NCI-H69 (cell line): ENCODE measurements at regions not wholly inside any gene's neighbourhood (a gene's known extent, or its start where the extent isn't known, plus 50 kb on each side); places are given as distances from the start of the nearest gene placed in this dataset.

Source experiments
- DNase-seq: peaks from one replicate; lab custom pipeline; 2025; lab: John Stamatoyannopoulos, UW

DNA sequence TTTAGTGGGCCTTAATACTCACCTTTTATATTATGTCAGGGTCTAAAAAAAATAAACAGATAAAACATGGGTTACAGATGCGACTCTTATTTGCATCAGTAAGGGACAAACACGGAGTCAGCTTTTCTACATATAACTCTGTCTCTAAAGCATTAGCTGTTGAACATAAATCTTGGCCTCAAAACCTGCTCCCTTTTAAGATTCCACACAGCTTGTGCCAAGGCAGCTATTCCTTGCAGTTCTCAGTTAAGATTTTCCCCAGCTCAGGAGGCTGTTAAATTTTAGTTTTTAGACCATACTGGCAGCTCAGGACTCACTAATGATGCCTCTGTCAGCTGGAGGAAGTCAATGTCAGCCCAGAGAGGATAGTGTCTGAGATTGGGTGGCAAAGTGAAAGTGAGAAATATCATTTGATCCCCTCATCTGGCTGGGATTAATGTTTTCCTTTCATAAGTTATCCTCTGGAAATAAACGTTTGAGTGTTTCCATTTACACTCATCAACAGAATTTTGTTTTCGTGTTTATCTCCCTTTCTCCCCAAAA is 287.5 kb downstream of the ELAVL2 start:
- peak; percentile 31 for DNase-seq

DNA sequence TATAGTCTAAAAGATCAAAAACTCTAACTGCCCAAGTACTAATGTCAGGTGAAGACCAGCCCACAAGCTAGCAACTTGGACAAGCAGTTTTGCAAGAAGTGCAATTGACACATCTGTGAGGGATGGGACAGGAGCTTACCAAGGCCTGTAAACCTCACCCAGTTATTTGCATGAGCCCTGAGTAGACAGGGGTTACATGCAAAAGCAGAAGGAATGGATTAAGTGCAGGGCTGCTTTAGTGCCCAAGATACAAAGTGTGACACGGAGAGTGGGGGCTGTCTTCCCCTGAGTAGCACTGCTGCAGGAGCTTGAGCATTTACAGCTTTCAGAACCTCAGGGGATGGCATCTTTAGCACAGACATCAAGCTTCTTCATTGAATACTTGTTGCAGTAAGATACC is 286.7 kb downstream of the ELAVL2 start:
- DNase-seq: no peak

DNA sequence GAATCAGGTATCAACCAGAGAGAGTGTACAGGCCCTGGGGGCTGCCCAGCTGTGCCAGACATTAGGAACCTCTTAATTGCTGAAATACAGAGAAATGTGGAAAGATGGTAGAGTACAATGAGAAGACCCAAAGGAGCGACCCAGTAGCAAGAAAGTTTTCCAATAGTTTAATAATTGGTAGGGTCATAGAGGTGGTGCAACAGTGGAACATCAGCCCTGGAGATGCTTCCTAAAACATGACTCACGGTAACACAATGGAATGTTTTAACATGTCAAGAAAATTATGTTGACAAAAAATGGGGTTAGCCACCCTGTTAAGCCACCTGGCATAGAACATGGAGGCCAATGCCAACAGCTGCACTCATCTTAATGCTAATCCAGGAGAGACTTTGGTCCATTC is 284.1 kb downstream of the ELAVL2 start:
- DNase-seq: no peak

DNA sequence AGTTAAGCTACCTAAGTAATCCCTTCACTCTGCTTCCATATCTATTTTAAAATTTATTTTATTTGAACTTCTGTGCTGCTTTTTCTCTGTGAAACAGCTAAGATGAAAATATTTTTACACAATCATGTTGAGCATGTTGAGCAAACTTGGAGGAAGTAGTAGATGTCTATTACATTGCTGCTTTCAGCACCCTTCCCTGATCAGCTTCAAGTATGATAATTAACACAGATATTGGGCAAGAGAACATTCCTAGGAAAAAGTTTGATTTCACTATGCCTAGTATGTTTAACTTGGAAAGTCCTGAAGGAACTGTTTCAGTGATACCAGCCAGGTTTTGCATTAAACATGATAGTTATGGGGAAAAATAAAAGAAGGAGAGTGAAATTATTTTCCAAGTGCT is 283.6 kb downstream of the ELAVL2 start:
- DNase-seq: no peak

DNA sequence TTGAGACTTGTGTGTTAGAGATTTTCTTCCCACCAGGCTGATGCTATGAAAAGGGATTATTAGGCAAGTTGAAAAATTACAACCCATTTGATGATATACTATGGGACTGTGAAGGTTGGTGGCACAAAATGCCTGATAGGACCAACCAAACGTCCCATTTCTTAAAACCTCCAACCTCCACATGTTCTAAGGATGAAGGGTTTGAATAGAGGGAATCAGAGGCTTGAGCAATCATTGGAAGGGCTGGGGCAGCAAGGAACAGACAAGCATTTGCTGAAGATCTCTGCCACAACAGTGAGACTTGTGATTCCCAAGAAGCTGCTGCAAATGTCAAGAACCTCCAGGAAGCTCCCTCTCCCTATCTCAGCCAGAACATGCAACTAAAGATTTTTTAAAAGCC is 283.1 kb downstream of the ELAVL2 start:
- no peak for DNase-seq

DNA sequence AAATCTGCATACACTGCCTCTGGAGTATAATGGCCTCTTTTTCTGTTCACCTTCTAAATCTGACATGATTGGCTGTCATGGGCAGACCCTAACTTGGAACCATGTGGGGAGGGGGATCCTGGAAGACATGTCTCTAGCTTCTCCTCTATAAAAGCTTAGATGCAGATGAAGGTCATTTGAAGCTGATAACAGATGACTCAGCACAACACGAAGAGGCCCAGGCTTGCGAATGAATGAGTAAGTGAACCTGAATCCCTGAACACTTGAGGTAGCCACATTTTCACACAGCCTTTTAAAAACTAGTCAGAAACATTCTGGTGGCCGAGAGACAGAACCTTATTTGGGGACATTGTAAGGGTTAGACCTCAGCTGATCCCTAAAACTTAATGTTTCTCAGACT is 282.6 kb downstream of the ELAVL2 start:
- no peak for DNase-seq

DNA sequence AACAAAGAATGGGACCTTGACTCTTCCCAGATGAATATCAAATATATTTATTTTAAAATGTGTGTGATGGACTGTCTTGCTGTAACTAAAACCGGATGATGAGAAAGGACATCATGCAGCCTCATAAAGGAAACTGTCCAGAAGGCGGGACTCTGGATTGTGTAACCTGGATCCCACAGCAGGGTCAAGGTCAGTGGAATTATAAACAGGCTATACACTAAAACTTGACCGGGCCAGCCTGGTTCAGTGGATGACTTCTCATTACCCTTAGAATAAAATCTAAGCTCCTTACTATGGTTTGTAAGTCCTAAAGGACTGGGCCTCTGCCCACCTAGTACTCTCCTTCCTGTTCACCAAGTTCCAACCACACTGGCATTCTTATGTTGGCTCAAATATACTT is 280.3 kb downstream of the ELAVL2 start:
- DNase-seq: no peak

DNA sequence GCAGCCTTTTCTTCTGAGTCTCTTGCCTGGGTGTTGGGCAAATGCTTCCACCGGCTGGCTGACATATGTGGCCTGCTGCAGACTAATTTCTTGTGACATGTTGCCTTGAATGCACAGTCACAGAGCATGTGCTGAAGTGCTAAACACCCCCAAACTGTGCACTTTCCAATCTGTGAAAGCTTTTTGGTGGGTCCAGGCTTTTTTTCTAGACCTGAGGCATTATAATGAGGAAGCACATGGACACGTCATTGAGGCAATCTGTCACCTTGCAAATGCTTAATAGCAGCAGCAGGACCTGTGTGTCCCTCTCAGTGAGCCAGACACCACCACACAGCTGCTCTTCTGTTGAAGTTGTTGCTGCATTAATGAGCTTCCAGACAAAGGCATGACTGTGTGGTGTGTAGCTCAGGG is 274.7 kb downstream of the ELAVL2 start:
- DNase-seq: peak; percentile 32

DNA sequence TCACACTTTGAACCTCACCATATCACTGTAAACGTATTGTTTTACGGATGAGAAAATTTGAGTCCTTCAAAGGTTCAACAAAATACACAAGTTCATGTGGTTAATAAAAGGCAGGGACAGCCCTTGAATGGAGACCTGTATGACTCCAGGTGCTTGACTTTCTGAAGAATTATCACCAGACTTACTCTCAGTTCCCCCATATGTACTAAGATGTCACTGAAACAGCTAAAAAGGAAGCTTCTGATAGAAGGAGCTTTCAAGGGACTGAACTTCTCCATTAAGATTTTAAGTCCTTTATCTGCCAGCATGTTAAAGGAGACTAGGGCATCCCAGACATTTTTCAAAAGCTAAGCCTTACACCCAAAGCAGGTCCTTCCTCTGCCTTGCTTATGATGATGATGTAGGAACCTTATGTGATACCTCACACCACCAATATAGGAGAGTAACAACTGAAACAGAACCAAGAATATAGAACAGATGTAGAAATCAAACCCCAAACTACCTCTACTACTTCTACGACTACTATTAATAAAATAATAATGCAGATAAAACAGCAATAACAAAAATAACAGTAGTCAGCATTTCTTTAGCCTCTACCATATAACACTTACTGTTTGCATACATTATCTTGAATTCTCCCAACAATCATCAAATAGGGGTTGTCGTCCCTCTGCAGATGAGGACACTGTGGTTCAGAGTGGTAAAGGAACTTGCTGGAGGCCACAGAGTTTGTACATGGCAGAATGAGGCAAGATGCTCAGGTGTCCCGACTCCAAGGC is 273.9 kb downstream of the ELAVL2 start:
- no peak for DNase-seq

DNA sequence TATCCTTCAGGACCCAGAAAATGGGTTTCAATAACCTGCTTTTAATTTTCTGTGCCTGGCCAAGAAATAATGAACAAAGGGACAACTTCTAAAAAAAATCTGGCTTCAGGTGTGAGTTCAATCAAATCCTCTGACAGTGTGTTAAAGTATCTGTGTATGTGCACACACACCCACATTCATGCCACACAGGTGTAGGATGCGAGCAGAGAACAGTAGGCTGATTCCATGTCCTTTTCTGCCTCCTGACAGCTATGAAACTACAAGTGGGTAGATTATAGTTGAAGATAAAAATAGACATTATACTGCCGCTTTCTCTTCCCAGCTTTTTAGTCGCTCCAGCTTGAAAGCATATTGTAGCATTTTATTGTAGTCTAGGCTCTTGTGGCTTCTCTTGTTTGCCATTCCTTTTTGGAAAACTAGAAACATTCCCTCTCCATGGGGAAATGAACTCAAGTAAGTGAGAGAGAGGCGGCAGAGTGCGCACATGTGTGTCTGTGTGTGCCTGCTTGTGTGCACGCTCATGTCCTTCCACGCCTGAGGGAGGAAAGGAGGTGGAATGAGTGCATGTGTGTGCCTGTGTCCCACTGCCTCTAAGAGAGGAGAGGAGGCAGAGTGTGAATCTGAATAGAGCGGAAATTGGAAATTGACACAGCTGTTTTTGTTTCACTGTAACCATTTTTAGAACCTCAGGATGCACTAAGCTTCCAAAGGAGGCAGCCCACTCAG is 273.0 kb downstream of the ELAVL2 start:
- no peak for DNase-seq

DNA sequence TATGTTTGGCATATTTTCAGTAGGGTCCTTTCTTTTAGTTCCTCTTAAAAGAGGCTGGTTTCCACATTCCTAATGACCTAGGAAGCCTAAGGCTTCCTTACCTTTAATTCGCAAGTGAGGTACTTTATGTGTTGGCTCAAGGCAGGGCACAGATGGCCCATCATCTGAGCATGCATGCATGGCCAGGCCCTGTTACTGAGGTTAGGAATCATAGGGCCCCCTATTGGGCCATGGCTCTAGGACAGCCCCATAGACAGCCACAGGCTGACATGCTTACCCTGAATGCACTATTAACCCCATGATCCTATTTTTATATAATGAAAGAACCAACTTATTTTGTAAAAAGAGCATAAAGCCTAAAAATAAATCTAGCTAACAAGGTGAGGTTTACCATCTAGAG is 271.4 kb downstream of the ELAVL2 start:
- DNase-seq: peak; percentile 60

DNA sequence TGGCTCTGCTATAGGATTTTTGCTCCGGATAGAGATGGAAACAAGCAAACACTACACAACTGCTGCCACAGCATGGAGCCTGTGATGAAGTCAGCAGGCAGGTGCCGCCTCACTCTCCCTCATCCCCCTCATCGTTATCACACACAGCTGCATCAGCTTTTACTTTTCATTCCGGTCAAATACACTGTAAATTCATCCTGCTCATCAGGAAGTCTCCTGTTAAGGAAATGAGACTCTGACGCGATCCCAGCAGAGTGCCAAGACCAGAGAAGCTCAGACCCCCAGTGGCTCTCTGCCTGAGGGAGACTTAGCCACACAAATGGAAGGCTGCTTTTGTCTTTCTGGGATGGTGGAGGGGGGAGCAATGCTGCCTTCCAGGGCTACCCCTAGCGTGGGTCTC is 270.2 kb downstream of the ELAVL2 start:
- peak; percentile 92 for DNase-seq

DNA sequence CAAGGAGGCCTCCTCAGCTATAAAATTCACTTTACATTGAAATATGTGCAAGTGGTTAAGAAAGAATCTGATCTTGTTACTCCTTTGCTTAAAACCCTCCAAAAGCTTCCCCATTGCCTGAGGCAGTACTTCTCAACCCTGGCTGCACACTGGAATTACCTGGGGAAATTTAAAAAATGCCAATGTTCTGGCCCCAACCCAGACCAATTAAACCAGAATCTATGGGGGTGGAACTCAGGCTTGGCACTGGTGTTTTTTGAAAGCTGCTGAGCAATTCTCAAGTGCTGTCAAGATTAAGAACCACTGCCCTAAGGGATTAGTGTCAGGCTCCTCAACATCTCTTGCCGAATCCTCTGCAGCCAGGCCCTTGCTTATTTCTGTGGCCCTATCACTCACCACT is 269.6 kb downstream of the ELAVL2 start:
- peak; percentile 62 for DNase-seq

DNA sequence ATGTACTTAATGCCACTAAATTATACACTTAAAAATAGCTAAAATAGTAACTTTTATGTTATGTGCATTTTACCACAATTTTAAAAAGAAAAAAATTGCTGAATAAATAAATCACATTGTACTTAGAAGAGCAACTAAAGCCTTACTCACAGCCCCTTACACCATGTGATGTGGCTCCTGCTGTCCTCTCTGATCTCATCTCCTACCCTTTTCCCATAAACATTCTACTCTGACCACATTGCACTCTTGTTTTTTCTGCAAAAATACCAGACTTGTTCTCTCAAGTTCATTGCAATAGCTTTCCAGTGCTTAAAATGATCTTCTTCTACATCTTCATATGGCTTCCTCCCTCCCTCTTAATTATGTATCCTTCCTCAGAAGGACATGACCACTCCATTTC is 268.4 kb downstream of the ELAVL2 start:
- no peak for DNase-seq

DNA sequence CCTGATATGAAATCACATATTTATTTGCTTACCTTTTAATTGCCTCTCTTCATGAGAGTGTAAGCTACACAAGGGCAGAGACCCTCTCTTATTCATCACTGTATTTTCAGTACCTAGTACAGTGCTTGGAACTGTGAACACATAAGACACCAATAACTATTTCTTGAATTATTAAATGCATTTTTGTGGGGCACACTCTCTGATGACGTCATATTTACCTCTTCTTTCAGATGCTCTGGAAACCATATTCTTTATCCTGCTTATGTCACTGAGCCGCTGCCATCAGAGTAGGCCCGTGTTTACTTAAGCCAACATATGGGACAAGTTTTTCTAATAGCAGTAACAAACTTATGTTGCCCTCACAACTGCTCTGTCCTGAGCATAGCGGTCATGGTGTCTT is 266.5 kb downstream of the ELAVL2 start:
- no peak for DNase-seq

DNA sequence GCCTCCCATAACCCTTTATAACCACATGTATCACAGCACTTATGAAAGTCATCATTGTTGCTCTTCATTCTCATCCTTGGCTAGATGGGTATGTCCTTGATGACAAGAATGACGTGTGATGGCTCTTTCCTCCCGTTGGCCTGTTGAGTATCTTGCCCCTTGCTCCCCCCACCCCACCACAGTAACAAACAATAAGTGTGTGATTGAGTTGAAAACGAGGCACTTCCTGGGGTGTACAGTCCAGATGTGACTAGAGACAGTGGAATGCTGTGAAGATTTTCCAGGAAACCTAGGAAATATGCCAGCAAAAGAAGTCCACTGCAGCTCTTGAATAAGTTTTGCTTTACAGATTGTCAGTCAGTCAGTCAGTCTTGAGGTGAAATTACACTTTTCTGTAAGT is 262.5 kb downstream of the ELAVL2 start:
- DNase-seq: no peak

DNA sequence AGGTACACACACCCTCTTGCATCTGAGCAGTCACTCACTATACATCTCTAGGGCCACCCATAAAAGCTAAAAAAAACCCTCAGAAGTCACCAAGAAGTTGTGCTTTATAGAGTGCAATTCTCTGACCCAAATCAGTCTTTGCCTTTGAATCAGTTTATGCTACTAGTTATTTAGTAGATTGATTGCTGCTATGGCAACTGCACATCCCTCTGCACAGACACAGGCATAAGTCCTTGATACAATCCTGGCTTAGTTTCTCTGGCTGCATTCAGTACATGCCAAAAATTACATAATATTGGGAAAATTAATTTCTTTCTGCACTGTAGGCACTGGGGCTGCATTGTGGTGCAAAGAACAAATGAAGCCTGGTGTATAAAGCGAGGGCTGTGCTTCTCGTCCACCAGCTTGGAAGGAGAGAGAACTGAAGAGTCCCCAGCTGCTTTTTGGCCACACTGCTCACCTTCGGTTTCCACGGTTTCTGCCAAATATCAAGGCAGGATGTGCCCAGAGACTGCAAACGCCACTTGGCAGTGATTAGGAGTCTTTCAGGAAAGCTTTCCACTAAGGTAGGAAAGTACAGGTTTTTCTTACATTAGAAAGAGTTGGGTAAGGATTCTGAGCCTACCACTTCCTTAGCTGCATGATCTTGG is 258.4 kb downstream of the ELAVL2 start:
- DNase-seq: no peak

DNA sequence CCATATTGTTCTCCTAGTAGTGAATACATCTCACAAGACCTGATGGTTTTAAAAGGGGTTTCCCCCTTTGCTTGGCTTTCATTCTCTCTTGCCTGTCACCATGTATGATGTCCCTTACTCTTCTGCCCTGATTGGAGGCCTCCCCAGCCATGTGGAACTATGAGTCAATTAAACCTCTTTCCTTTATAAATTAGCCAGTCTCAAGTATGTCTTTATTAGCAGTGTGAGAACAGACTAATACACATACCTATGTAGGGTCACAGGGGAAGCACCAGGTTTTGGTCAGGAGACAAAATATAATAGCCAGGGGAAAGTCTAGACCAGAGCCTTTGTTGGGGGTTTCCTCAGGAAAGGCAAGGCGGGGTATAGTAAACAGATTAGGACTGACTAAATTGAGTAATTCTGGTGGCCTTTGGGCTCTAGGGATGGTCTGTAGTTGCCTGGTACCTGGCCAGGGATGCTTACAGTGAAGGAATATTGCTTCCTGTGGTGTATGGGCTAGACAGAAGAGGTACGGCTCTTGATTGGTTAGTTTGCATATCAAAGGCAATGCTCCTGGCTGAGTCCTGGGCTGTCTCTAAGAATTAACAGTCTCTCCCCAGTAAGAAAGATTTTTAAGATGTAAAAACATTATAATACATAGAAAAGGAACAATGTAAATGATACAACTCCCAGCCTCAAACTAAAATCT is 254.5 kb downstream of the ELAVL2 start:
- no peak for DNase-seq

DNA sequence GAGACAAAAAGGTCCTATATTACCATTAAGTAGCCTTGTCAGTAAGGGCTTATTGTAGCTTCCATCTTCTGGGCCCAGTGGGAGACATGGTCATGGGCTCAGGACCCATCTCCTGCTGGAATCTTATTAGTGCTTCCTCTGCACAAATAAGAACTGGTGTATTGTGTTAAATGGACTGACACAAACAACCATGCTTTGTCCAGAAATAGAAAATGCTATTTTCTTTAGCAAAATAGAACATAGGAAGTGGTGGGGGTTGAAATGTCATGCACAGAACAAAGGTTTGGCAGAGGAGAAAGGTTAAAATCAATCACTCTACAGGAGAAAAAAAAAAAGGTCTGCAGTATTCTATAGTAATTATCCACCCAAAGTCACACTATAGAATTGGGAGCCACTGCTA is 252.2 kb downstream of the ELAVL2 start:
- DNase-seq: no peak

DNA sequence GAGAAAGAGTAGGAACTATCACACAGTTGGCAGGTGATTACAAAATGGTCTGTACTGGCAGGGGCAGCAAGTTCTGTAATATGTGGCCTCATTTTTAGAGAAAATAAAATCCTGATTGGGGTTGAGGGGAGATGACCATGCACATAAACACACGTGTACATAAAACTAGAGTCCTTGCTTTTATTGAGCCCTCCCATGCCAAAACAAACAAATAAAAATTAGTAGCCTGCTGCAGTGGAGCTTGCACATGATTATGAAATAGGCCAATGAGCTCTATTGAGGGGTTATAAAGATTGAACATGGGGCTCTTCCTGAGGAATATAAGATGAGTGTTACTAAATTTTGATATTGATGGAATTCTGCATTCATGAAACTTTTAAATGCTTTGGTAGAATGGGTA is 248.4 kb downstream of the ELAVL2 start:
- no peak for DNase-seq

DNA sequence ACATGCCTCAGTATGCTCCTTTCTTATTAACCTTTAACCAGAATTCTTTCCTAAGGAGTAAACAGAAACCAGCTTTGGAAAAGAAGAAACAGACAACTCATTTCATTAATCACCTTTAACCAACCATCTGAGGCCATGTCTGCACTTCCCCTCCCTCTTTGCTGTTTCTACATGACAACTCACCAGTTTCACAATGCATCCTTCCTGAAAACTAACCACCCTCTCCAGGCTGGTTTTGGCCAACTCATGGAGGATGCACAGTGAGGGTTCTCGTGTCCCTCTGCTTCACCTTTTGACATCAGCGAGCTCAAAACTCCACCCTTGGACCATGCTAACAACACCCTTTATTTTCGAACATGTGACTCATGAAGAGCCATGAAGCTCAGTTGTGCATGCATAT is 244.1 kb downstream of the ELAVL2 start:
- DNase-seq: no peak

DNA sequence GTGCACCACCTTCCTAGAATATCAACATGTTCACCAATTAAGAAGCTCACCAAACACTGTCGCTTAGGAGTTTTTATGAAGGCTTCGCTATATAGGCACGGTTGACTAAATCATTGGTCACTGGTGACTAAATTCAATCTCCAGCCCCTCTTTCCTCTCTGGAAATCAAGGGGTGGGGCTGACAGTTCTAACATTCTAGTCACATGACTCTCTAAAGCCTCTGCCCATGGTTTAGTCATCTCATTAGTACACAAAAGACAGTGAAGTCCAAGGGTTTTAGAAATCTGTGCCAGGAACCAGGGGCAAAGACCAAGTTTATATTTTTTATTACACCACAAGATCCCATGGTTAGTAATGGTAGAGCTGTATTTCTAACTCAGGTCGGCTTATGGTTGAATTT is 243.2 kb downstream of the ELAVL2 start:
- DNase-seq: no peak
